SIG-M5 treated with dmso at 0.1 percent for 504 hours (cell line): ENCODE measurements at regions not wholly inside any gene's neighbourhood (a gene's known extent, or its start where the extent isn't known, plus 50 kb on each side); places are given as distances from the start of the nearest gene placed in this dataset.
A peak's percentile ranks its signal among the peaks of the same experiment; 100 is the strongest.

Experiments
- DNase-seq: peaks from one replicate; lab custom pipeline; 2025; ENCODE audit not compliant: unreplicated experiment; lab: John Stamatoyannopoulos, UW

DNA sequence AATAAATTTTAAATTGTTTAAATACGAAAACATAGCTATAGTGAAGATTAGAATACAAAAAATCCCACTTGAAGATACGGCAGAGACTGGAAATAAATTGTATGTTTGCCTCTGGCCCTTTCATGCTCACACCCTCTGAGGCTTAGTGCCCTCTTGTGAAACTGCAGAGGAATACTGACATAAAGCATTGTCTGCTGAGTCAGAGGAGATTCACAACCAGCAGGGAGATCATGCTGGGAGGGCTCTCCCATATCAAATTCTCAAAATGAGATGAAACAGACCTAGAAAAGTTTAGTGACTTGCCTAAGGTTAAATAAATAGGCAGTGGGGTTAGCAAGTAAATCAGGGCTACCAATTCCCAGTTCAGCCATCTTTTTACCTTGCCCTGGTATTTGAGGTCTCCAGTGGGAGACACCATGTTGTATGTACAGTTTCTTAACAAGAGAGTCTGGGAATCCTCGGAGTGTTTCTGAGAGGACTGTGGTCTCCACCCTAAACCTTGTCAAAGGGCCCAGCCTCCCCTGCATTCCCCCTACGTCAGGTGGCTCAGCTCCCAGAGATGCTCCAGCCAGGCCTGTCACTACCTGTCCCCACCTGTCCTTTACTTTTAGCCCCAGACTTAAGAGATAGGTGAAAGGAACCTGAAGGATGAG, 581.4 kb upstream of the DIPK2B start:
- DNase-seq: peak; percentile 35

DNA sequence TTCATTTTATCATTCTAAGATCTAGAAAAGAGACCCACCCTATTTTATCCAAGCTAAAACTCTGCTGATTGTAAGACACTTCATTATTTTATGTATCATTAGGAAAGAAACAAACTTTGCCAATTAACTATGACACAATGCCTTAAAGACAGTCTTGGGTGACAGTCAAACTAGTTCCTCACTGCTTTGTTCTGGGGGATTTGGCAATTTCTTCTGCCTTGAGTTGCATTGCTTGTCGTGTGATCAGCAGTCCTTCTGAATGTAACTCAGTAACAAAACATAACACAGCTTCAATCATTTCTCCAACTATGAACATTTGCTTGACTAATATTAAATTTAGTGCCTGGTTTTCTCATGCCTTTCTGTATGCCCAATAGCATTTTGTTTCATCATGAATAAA, 577.9 kb upstream of the DIPK2B start:
- peak; percentile 68 for DNase-seq

GRCh38 chrX:45777366-45777765, 576.7 kb upstream of the DIPK2B start:
- DNase-seq: no peak

GRCh38 chrX:45775468-45775867, 574.8 kb upstream of the DIPK2B start:
- DNase-seq: no peak

- DNase-seq: no peak
Measured at GRCh38 chrX:45774961-45775360, 574.3 kb upstream of the DIPK2B start.

DNA sequence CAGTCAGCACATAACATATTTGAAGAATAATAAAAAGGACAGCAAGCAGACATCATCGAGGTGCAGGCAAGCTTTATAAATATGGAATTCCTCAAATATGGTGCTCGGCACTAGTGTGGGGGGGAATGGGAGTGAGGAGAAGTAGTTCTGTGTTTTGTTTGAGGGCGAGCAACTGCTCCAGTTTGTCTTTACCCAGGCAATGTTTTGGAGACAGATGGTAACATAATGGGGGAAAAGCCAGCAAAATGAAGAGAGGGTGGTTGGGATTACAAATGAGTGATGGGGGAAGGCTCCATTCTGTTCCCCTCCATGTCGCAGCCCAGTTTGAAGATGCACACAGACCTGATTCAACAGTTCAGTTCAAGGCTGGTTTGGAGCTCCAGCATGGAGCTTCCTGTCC, 572.9 kb upstream of the DIPK2B start:
- DNase-seq: no peak

GRCh38 chrX:45771560-45772340, 571.1 kb upstream of the DIPK2B start:
- DNase-seq: peak; percentile 21

GRCh38 chrX:45771114-45771513, 570.4 kb upstream of the DIPK2B start:
- peak; percentile 39 for DNase-seq

- peak; percentile 91 for DNase-seq
Measured at GRCh38 chrX:45769761-45770582, 569.3 kb upstream of the DIPK2B start.

DNA sequence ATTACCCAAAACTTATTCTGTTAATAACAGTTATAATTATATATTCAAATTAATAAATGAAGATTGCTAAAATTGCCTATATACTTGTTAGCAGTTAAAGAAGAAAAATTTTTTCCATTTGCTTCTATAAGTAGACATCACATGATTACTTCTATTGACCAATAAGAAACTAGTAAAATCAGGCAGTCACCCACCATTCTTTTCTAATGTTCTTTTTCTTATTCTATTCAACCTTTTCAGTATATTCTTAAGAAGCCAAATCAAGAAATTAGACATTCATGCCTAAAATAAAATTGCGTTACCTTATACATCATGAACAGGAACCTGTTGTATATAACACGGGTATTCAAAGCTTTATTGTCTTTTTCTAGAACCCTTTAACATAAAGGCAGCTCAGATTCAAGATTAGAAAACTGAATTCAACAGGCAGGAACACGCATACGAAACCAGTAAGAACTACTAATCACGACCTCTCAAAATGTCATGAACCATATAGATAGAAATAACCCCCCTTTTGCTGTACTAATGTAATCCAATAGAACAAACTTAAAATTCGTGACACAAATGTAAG, 568.1 kb upstream of the DIPK2B start:
- DNase-seq: peak; percentile 47

DNA sequence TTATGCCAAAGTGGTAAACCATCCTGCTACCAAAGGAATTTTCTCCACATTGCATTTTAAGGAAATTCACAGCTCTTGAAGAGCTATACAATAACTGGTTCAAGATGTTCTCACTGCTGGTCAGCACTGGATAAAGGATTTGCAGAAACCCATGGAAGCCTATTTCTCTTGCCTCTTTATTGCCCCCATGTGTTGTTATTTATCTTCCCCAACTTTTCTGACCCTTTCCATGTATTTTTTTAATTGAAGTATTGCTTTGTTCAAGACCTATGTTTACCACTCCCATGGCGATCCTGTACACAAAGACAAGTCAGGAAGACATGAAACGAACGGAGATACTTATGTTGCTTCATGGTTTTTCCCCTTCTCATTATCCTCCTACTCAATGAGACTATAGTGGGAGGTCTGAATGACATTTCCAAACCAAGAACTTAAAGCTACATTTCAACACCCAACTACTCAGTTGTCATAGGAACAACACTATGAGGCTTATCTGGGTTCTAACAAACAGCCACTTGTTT, 566.4 kb upstream of the DIPK2B start:
- peak; percentile 63 for DNase-seq

DNA sequence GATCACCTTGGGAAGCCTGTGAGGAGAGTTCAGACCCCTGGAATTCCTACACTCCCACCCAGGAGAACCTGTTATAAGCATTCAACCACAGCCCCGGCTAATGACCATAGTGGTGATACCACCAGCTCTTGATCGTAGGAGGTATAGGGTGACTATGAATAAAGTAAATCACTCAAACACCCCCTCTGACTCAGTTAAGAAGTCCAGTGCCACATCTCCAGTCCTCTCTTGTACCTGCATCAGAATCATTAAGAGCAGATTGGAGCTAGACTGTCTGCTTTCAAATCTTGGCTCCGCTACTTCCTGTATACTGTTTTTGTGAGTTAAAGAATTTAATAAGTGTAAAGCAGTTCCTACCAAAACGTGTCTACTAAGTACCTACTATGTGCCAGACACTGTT, 565.1 kb upstream of the DIPK2B start:
- DNase-seq: peak; percentile 59

- peak; percentile 22 for DNase-seq
Measured at GRCh38 chrX:45765281-45765680, 564.6 kb upstream of the DIPK2B start.

GRCh38 chrX:45762699-45763647, 562.3 kb upstream of the DIPK2B start:
- peak; percentile 55 for DNase-seq

GRCh38 chrX:45761920-45762319, 561.2 kb upstream of the DIPK2B start:
- no peak for DNase-seq

GRCh38 chrX:45760187-45760742, 559.6 kb upstream of the DIPK2B start:
- peak; percentile 23 for DNase-seq

GRCh38 chrX:45758738-45759397, 558.2 kb upstream of the DIPK2B start:
- DNase-seq: peak; percentile 69

DNA sequence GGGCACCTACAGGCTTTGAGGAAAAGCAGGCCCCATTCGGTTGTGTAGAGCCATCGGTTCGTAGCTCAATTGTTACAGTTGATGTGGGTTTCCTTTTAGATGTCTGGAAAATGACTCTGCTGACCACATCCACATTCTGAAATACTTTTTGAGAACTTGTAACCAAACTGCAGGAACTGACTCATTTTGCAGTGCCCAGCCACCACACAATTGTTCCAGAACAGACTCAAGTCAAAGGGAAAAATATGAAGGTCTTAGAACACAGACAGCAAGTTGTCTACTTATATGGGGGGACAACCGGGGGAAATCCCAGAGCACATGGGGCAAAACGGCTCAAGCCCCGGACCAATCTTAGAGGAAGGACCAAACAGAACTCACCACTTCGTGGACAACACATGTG, 557.6 kb upstream of the DIPK2B start:
- peak; percentile 83 for DNase-seq

DNA sequence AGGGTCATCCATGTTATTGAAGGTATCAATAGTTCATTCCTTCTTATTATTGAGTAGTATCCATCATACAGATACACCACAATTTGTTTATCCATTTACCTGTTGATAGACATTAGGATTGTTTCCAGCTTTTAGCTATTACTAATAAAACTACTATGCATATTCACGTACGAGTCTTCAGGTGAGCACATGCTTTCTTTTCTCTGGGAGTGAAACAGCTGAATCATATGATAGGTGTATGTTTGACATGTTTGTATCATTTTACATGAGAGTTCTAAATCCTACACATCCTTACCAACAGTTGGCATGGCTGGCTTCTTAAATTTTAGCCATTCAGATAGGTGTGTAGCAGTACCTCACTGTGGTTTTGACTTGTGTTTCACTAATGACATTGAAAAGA, 556.6 kb upstream of the DIPK2B start:
- no peak for DNase-seq
